ENCODE measurements at regions not wholly inside any gene's neighbourhood (a gene's known extent, or its start where the extent isn't known, plus 50 kb on each side); places are given as distances from the start of the nearest gene placed in this dataset.
"Not testable (repeated sequence)": the region's sequence is repeated elsewhere in the genome, so short reads cannot be mapped to it uniquely, and the experiment has no call there.

GRCh38 chr2:35255826-35256225 lies 1099.8 kb upstream of the CRIM1 start:
- no peak for DNase-seq

GRCh38 chr2:35251156-35251555 lies 1104.4 kb upstream of the CRIM1 start:
- no peak for DNase-seq

- no peak for DNase-seq
Observed at GRCh38 chr2:35246702-35247101, 1108.9 kb upstream of the CRIM1 start.

- DNase-seq, result no peak
Observed at GRCh38 chr2:35228584-35228983, 1127.0 kb upstream of the CRIM1 start.

GRCh38 chr2:35220461-35220860 lies 1135.1 kb upstream of the CRIM1 start:
- no peak for DNase-seq

- DNase-seq, result no peak
Observed at GRCh38 chr2:35204881-35205280, 1150.7 kb upstream of the CRIM1 start.

- DNase-seq, result no peak
Observed at GRCh38 chr2:35204323-35204722, 1151.3 kb upstream of the CRIM1 start.

- no peak for DNase-seq
Observed at GRCh38 chr2:35199298-35199697, 1156.3 kb upstream of the CRIM1 start.

- DNase-seq, result no peak
Observed at GRCh38 chr2:35185861-35186412, 1169.6 kb upstream of the CRIM1 start.

- no peak for DNase-seq
Observed at GRCh38 chr2:35184471-35184870, 1171.1 kb upstream of the CRIM1 start.

GRCh38 chr2:35176726-35177125 lies 1178.9 kb upstream of the CRIM1 start:
- DNase-seq, result not testable (repeated sequence)

GRCh38 chr2:35174845-35175244 lies 1180.7 kb upstream of the CRIM1 start:
- DNase-seq, result no peak

- DNase-seq, result no peak
Observed at GRCh38 chr2:35172687-35173086, 1182.9 kb upstream of the CRIM1 start.

- DNase-seq, result no peak
Observed at GRCh38 chr2:35168351-35168750, 1187.2 kb upstream of the CRIM1 start.

- DNase-seq, result no peak
Observed at GRCh38 chr2:35163948-35164347, 1191.6 kb upstream of the CRIM1 start.

GRCh38 chr2:35160871-35161270 lies 1194.7 kb upstream of the CRIM1 start:
- DNase-seq, result no peak

- DNase-seq, result no peak
Observed at GRCh38 chr2:35125871-35126270, 1229.7 kb upstream of the CRIM1 start.

GRCh38 chr2:35125278-35125677 lies 1230.3 kb upstream of the CRIM1 start:
- no peak for DNase-seq

GRCh38 chr2:35116151-35116550 lies 1239.4 kb upstream of the CRIM1 start:
- DNase-seq, result no peak

GRCh38 chr2:35114765-35115164 lies 1240.8 kb upstream of the CRIM1 start:
- no peak for DNase-seq

GRCh38 chr2:35112367-35112766 lies 1243.2 kb upstream of the CRIM1 start:
- not testable (repeated sequence) for DNase-seq

GRCh38 chr2:35104309-35104708 lies 1251.3 kb upstream of the CRIM1 start:
- DNase-seq, result no peak

- DNase-seq, result no peak
Observed at GRCh38 chr2:35099342-35099741, 1256.2 kb upstream of the CRIM1 start.

GRCh38 chr2:35082072-35082471 lies 1273.5 kb upstream of the CRIM1 start:
- DNase-seq, result no peak

GRCh38 chr2:35081622-35082015 lies 1274.0 kb upstream of the CRIM1 start:
- no peak for DNase-seq
